K562 (cell line): ENCODE measurements at regions not wholly inside any gene's neighbourhood (a gene's known extent, or its start where the extent isn't known, plus 50 kb on each side); places are given as distances from the start of the nearest gene placed in this dataset.

Experiments
- EP300 ChIP-seq: IDR thresholded peaks from 2 replicates; pipeline ENCODE4 v1.6.1; 2012; ENCODE audit warnings: low read length, improper control_type of control experiment
- EZH2 ChIP-seq: IDR thresholded peaks from 2 replicates; pipeline ENCODE4 v1.6.1; 2012; ENCODE audit warnings: low read depth, mild to moderate bottlenecking, inconsistent platforms, low read length, borderline replicate concordance
- GABPB1 ChIP-seq: sonication (generic); formaldehyde crosslinking; IDR thresholded peaks from 2 replicates; pipeline ENCODE4 v1.8.0; 2022; ENCODE audit warnings: mild to moderate bottlenecking, missing genetic modification reagents
- HMG20A ChIP-seq: fragments of 450-650 bp; formaldehyde crosslinking; conservative IDR thresholded peaks from 2 replicates; pipeline ENCODE4 v1.4.0; 2020; ENCODE audit warnings: mild to moderate bottlenecking, mixed read lengths
- MAZ ChIP-seq, 2 experiments: fragments of 450-650 bp in 1 of 2; sonication (generic) in 1 of 2; formaldehyde crosslinking; IDR thresholded peaks in 1 of 2; conservative IDR thresholded peaks in 1 of 2; 2 replicates each; pipeline versions ENCODE4 v1.4.0 to v1.5.0; 2020; ENCODE audit warnings: mild to moderate bottlenecking in 1 of 2, missing genetic modification reagents in 1 of 2
- MTA1 ChIP-seq: fragments of 450-650 bp; IDR thresholded peaks from 2 replicates; pipeline ENCODE4 v1.6.1; 2017; ENCODE audit warnings: borderline replicate concordance
- NR1H2 ChIP-seq: sonication (generic); formaldehyde crosslinking; IDR thresholded peaks from 2 replicates; pipeline ENCODE4 v1.4.0; 2020; ENCODE audit warnings: mild to moderate bottlenecking, missing genetic modification reagents
- POLR2A ChIP-seq: fragments of 450-650 bp; conservative IDR thresholded peaks from 2 replicates; pipeline ENCODE4 v1.6.1; 2016
- TARDBP ChIP-seq: fragments of 450-650 bp; IDR thresholded peaks from 2 replicates; pipeline ENCODE4 v1.6.1; 2016
- ZEB2 ChIP-seq: fragments of 450-650 bp; IDR thresholded peaks from 2 replicates; pipeline ENCODE4 v1.6.1; 2016
- ZFP30 ChIP-seq: fragments of 250-450 bp; sonication (Bioruptor Pico); IDR thresholded peaks from 2 replicates; pipeline ENCODE4 v1.8.0; 2022; ENCODE audit warnings: moderate library complexity, mild to moderate bottlenecking, inconsistent platforms, borderline replicate concordance
- ZNF766 ChIP-seq: fragments of 200-800 bp; sonication (Bioruptor generic); conservative IDR thresholded peaks from 2 replicates; pipeline ENCODE4 v1.6.1; 2016; ENCODE audit warnings: missing genetic modification characterization, missing compliant biosample characterization
- TF ChIP-seq, protein P1 (sequence below), 3 experiments: IDR thresholded peaks in 2 of 3; conservative IDR thresholded peaks in 1 of 3; 2 replicates each; pipeline ENCODE4 v1.5.1; 2011 to 2012; ENCODE audit warnings: low read length in 3 of 3, mild to moderate bottlenecking in 3 of 3, control low read depth in 2 of 3, improper control_type of control experiment in 1 of 3, inconsistent platforms in 1 of 3, low read depth in 1 of 3, mixed read lengths in 1 of 3, moderate library complexity in 1 of 3; ENCODE audit not compliant: insufficient read depth in 2 of 3

DNA sequence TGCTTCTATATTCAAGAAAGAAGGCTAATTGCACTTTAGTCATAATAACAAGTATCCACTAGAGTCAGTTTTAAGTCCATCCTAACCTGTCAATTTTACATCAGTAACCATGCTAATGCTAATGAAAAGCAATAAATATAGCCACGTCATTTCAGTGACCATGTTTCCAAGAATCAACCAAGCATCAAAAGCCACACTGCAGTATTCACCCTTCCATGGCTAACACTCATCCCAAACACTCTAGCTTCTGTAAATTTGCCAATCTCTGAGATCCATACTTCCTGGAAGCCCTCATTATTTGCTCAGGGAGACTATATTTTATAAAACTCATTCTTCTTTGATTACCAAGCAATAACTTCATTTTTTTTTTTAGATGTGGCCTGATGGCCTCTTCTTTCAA is 712.0 kb downstream of the CETN3 start:
- no peak for TF ChIP-seq POLR2A
- TF ChIP-seq, protein P1, sequence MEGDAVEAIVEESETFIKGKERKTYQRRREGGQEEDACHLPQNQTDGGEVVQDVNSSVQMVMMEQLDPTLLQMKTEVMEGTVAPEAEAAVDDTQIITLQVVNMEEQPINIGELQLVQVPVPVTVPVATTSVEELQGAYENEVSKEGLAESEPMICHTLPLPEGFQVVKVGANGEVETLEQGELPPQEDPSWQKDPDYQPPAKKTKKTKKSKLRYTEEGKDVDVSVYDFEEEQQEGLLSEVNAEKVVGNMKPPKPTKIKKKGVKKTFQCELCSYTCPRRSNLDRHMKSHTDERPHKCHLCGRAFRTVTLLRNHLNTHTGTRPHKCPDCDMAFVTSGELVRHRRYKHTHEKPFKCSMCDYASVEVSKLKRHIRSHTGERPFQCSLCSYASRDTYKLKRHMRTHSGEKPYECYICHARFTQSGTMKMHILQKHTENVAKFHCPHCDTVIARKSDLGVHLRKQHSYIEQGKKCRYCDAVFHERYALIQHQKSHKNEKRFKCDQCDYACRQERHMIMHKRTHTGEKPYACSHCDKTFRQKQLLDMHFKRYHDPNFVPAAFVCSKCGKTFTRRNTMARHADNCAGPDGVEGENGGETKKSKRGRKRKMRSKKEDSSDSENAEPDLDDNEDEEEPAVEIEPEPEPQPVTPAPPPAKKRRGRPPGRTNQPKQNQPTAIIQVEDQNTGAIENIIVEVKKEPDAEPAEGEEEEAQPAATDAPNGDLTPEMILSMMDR (IDR thresholded peaks at IDR 0.05 in 2 of 3, conservative IDR thresholded peaks at IDR 0.05 in 1 of 3; ENCODE audit: insufficient read depth in 2 of 3, low read depth in 1 of 3, low read length in 3 of 3): no peak
- no peak for TF ChIP-seq ZNF766 (CRISPR knock-in tag)
- TF ChIP-seq GABPB1 (CRISPR knock-in tag): no peak
- no peak for TF ChIP-seq NR1H2 (CRISPR knock-in tag)
- TF ChIP-seq EP300: no peak
- TF ChIP-seq MTA1: no peak
- TF ChIP-seq MAZ (CRISPR knock-in tag; conservative IDR thresholded peaks at IDR 0.05 in 1 of 2, IDR thresholded peaks at IDR 0.05 in 1 of 2): no peak
- no peak for TF ChIP-seq HMG20A (CRISPR knock-in tag)
- TF ChIP-seq ZFP30 (CRISPR knock-in tag): no peak
- no peak for TF ChIP-seq EZH2
- no peak for TF ChIP-seq TARDBP
- TF ChIP-seq ZEB2: no peak
